ENCODE measurements at regions not wholly inside any gene's neighbourhood (a gene's known extent, or its start where the extent isn't known, plus 50 kb on each side); places are given as distances from the start of the nearest gene placed in this dataset.

- 3% methylated on average over 4 of the region's 4 CpGs for WGBS (ENCODE audit: missing lambda C conversion rate)
- DNase-seq (ENCODE audit: low read depth in 1 of 2, low spot score in 1 of 2) (no peak), FAIRE-seq (no peak), ATAC-seq (no peak)
- Histone ChIP-seq H3K4me2 (no peak overlapping the region), H3K4me1 (no peaks in the 10 kb centered on the region), H3K4me3 (no peak overlapping the region), H3K9me3 (no peaks in the 10 kb centered on the region; the same call in 2 of the 3 replicates), H3K27ac (no peak overlapping the region)
- ChIA-PET POLR2A (no interaction called here), CTCF (no interaction called here)
- TF ChIP-seq USF2 (IDR thresholded peaks at IDR 0.05), result no peak
- TF ChIP-seq CBX2 (IDR thresholded peaks at IDR 0.05; ENCODE audit: borderline replicate concordance, low read depth), result no peak
- TF ChIP-seq MAFK (IDR thresholded peaks at IDR 0.05; ENCODE audit: partially characterized antibody), result no peak
- no peak for TF ChIP-seq E2F6 (IDR thresholded peaks at IDR 0.05; ENCODE audit: borderline replicate concordance, low read depth)
- no peak for TF ChIP-seq HOXB5 (CRISPR knock-in tag; IDR thresholded peaks at IDR 0.05)
- TF ChIP-seq NFE2L2 (conservative IDR thresholded peaks at IDR 0.05; ENCODE audit: low read length), result no peak
- no peak for TF ChIP-seq FOSL2 (IDR thresholded peaks at IDR 0.05)
- no peak for TF ChIP-seq FOSL2 (CRISPR knock-in tag; IDR thresholded peaks at IDR 0.05)
- no peak for TF ChIP-seq HOXB13 (CRISPR knock-in tag; IDR thresholded peaks at IDR 0.05; ENCODE audit: low read depth)
- TF ChIP-seq EHMT2 (IDR thresholded peaks at IDR 0.05; ENCODE audit: low read depth), result no peak
- TF ChIP-seq RAD21 (conservative IDR thresholded peaks at IDR 0.05 in 1 of 2, IDR thresholded peaks at IDR 0.05 in 1 of 2), result no peak
- no peak for TF ChIP-seq KDM5A (IDR thresholded peaks at IDR 0.05)
- no peak for TF ChIP-seq POLR2A (IDR thresholded peaks at IDR 0.05; ENCODE audit: low read length)
- TF ChIP-seq CHD2 (IDR thresholded peaks at IDR 0.05; ENCODE audit: low read length, partially characterized antibody), result no peak
- no peak for TF ChIP-seq HMGXB4 (CRISPR knock-in tag; IDR thresholded peaks at IDR 0.05; ENCODE audit: borderline replicate concordance)
Observed at GRCh38 chr2:21418456-21418855, 294.7 kb downstream of the TDRD15 start.

- Histone ChIP-seq H3K4me3 (no peak overlapping the region), H3K4me1 (no peaks in the 10 kb centered on the region), H3K27ac (no peak overlapping the region), H3K4me2 (no peak overlapping the region), H3K9me3 (no peaks in the 10 kb centered on the region; the same call in 2 of the 3 replicates)
- ChIA-PET POLR2A (no interaction called here), CTCF (interaction anchor here (0.6 to 1.6 kb wide), 3 partner anchors 10 to 105 kb away, joined by 3 to 4 read pairs (median 3); no protein-coding TSS in a partner anchor)
- 9% methylated on average over 10 of the region's 10 CpGs for WGBS (ENCODE audit: missing lambda C conversion rate)
- TF ChIP-seq ESRRA (IDR thresholded peaks at IDR 0.05; ENCODE audit: borderline replicate concordance, low read length), result no peak
- TF ChIP-seq MAX (IDR thresholded peaks at IDR 0.05), result no peak
- TF ChIP-seq NPAS2 (CRISPR knock-in tag; IDR thresholded peaks at IDR 0.05; ENCODE audit: borderline replicate concordance), result no peak
- TF ChIP-seq MYC (IDR thresholded peaks at IDR 0.05; ENCODE audit: borderline replicate concordance, low read length), result no peak
- no peak for TF ChIP-seq FOSB (CRISPR knock-in tag; IDR thresholded peaks at IDR 0.05)
- no peak for TF ChIP-seq HEYL (CRISPR knock-in tag; IDR thresholded peaks at IDR 0.05)
- no peak for TF ChIP-seq RARB (CRISPR knock-in tag; IDR thresholded peaks at IDR 0.05)
- TF ChIP-seq HOXB13 (CRISPR knock-in tag; IDR thresholded peaks at IDR 0.05; ENCODE audit: low read depth), result no peak
- TF ChIP-seq ATOH8 (CRISPR knock-in tag; IDR thresholded peaks at IDR 0.05; ENCODE audit: low read depth), result no peak
- TF ChIP-seq RAD21 (conservative IDR thresholded peaks at IDR 0.05 in 1 of 2, IDR thresholded peaks at IDR 0.05 in 1 of 2), result no peak
- ATAC-seq, result no peak
- DNase-seq (ENCODE audit: low read depth in 1 of 2, low spot score in 1 of 2), result no peak
- no peak for FAIRE-seq
Observed at GRCh38 chr2:21420553-21421335, 297.0 kb downstream of the TDRD15 start.
